Bronchial epithelial cell (primary cell): ENCODE measurements at regions not wholly inside any gene's neighbourhood (a gene's known extent, or its start where the extent isn't known, plus 50 kb on each side); places are given as distances from the start of the nearest gene placed in this dataset.

Experiments used
- DNase-seq: peaks from one replicate; pipeline ENCODE4 v3.0.0-alpha.2; 2010; ENCODE audit warnings: low read depth
- FAIRE-seq: peaks from 2 replicates; lab custom pipeline; 2011; peaks lifted over from hg19 to GRCh38; lab: Jason Lieb, UNC
- H3K27me3 ChIP-seq: 2 replicates; pipeline ENCODE4 v1.5.1; 2011; ENCODE audit warnings: low read length; ENCODE audit not compliant: control insufficient read depth, insufficient read depth
- H3K36me3 ChIP-seq: 2 replicates; pipeline ENCODE4 v1.5.1; 2011; ENCODE audit warnings: low read length; ENCODE audit not compliant: control insufficient read depth, insufficient read depth
- H3K4me3 ChIP-seq: 2 replicates; pipeline ENCODE4 v1.5.1; 2011; ENCODE audit warnings: mild to moderate bottlenecking, low read depth, low read length, control low read depth
- CTCF ChIP-seq: IDR thresholded peaks from 2 replicates; pipeline ENCODE4 v1.5.1; 2011; ENCODE audit warnings: mild to moderate bottlenecking, moderate library complexity, low read length, control low read depth, inconsistent platforms; ENCODE audit not compliant: insufficient read depth, severe bottlenecking

GRCh38 chr18:78925557-78926242, 53.9 kb upstream of the SALL3 start:
- no peak overlapping the region for H3K4me3 ChIP-seq
- no peaks in the 10 kb centered on the region for H3K27me3 ChIP-seq
- FAIRE-seq, result no peak
- no peak for TF ChIP-seq CTCF
- no peaks in the 10 kb centered on the region for H3K36me3 ChIP-seq
- DNase-seq, result no peak

GRCh38 chr18:78926243-78926615, 53.4 kb upstream of the SALL3 start:
- no peak for DNase-seq
- TF ChIP-seq CTCF, result no peak
- FAIRE-seq, result no peak
- Histone ChIP-seq H3K36me3 (no peaks in the 10 kb centered on the region), H3K4me3 (no peak overlapping the region), H3K27me3 (no peaks in the 10 kb centered on the region)

- Histone ChIP-seq H3K27me3 (no peaks in the 10 kb centered on the region), H3K4me3 (no peak overlapping the region), H3K36me3 (no peaks in the 10 kb centered on the region)
- DNase-seq (no peak), FAIRE-seq (no peak)
- TF ChIP-seq CTCF, result no peak
Observed at GRCh38 chr18:78927156-78927555, 52.5 kb upstream of the SALL3 start.

- no peak for DNase-seq
- FAIRE-seq, result peak; percentile 32
- no peak for TF ChIP-seq CTCF
- no peak overlapping the region for H3K4me3 ChIP-seq
- no peaks in the 10 kb centered on the region for H3K36me3 ChIP-seq
- H3K27me3 ChIP-seq, result no peaks in the 10 kb centered on the region
Observed at GRCh38 chr18:78927616-78928015, 52.0 kb upstream of the SALL3 start.

- FAIRE-seq (no peak), DNase-seq (no peak)
- Histone ChIP-seq H3K36me3 (no peaks in the 10 kb centered on the region), H3K27me3 (no peaks in the 10 kb centered on the region), H3K4me3 (no peak overlapping the region)
- no peak for TF ChIP-seq CTCF
Observed at GRCh38 chr18:78928076-78928475, 51.5 kb upstream of the SALL3 start.

- H3K4me3 ChIP-seq, result no peak overlapping the region
- no peaks in the 10 kb centered on the region for H3K36me3 ChIP-seq
- no peaks in the 10 kb centered on the region for H3K27me3 ChIP-seq
- no peak for TF ChIP-seq CTCF
- DNase-seq (no peak), FAIRE-seq (no peak)
Observed at GRCh38 chr18:78929516-78929915, 50.1 kb upstream of the SALL3 start.
